ENCODE measurements at regions not wholly inside any gene's neighbourhood (a gene's known extent, or its start where the extent isn't known, plus 50 kb on each side); places are given as distances from the start of the nearest gene placed in this dataset.
"Not testable (repeated sequence)": the region's sequence is repeated elsewhere in the genome, so short reads cannot be mapped to it uniquely, and the experiment has no call there.

DNA sequence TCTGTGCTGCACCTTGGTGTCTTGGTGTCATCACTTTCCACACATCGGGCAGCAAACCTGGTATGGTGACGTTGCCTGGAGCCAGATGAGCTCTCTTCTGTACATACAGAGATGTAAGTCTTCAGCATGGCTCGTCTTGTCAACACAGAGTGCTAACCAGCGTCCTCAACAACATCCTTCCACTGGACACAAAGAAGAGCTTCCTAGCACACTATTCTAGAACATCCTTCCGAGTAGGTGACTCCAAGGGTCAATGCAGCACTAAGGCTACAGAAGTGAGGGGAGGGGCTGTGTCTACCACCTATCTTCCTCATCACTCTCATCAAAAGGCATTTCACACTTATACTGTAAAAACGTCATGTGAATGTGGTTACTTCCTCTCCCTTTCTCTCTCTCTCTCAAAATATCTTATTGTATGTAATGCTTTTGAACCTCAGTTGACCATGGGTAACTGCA is 108.1 kb upstream of the SLC1A4 start:
- Mint-ChIP-seq H3K4me3 (ENCODE audit: unreplicated experiment) (no peak overlapping the region), H3K4me1 (ENCODE audit: low read depth, unreplicated experiment) (peaks cover 7% of the 10 kb centered on the region), H3K27ac (ENCODE audit: unreplicated experiment) (no peak overlapping the region), H3K9me3 (ENCODE audit: unreplicated experiment) (peaks cover 3% of the 10 kb centered on the region), H3K36me3 (ENCODE audit: unreplicated experiment) (no peaks in the 10 kb centered on the region), H3K27me3 (ENCODE audit: unreplicated experiment) (peaks cover 4% of the 10 kb centered on the region)
- no peak for TF ChIP-seq CTCF (IDR thresholded peaks at IDR 0.05; ENCODE audit: partially characterized antibody, unreplicated experiment)
- DNase-seq, result no peak

- Mint-ChIP-seq H3K9me3 (ENCODE audit: unreplicated experiment) (peaks cover 1% of the 10 kb centered on the region), H3K4me1 (ENCODE audit: low read depth, unreplicated experiment) (no peaks in the 10 kb centered on the region), H3K36me3 (ENCODE audit: unreplicated experiment) (peaks cover 4% of the 10 kb centered on the region), H3K27ac (ENCODE audit: unreplicated experiment) (no peak overlapping the region), H3K27me3 (ENCODE audit: unreplicated experiment) (no peaks in the 10 kb centered on the region), H3K4me3 (ENCODE audit: unreplicated experiment) (no peak overlapping the region)
- no peak for DNase-seq
- TF ChIP-seq CTCF (IDR thresholded peaks at IDR 0.05; ENCODE audit: partially characterized antibody, unreplicated experiment), result no peak
These were observed 101.6 kb upstream of the SLC1A4 start for GRCh38 chr2:64887565-64887964.

- peaks cover 1% of the 10 kb centered on the region for H3K9me3 Mint-ChIP-seq (ENCODE audit: unreplicated experiment)
- H3K36me3 Mint-ChIP-seq (ENCODE audit: unreplicated experiment), result peaks cover 4% of the 10 kb centered on the region
- no peak for TF ChIP-seq CTCF (IDR thresholded peaks at IDR 0.05; ENCODE audit: partially characterized antibody, unreplicated experiment)
- H3K27ac Mint-ChIP-seq (ENCODE audit: unreplicated experiment), result no peak overlapping the region
- no peaks in the 10 kb centered on the region for H3K27me3 Mint-ChIP-seq (ENCODE audit: unreplicated experiment)
- no peak for DNase-seq
- no peaks in the 10 kb centered on the region for H3K4me1 Mint-ChIP-seq (ENCODE audit: low read depth, unreplicated experiment)
- no peak overlapping the region for H3K4me3 Mint-ChIP-seq (ENCODE audit: unreplicated experiment)
These were observed 100.4 kb upstream of the SLC1A4 start for GRCh38 chr2:64888591-64889309.

GRCh38 chr2:64889803-64890202 is 99.4 kb upstream of the SLC1A4 start:
- peaks cover 1% of the 10 kb centered on the region for H3K9me3 Mint-ChIP-seq (ENCODE audit: unreplicated experiment)
- DNase-seq, result no peak
- peaks cover 4% of the 10 kb centered on the region for H3K36me3 Mint-ChIP-seq (ENCODE audit: unreplicated experiment)
- no peak overlapping the region for H3K27ac Mint-ChIP-seq (ENCODE audit: unreplicated experiment)
- no peaks in the 10 kb centered on the region for H3K27me3 Mint-ChIP-seq (ENCODE audit: unreplicated experiment)
- no peaks in the 10 kb centered on the region for H3K4me1 Mint-ChIP-seq (ENCODE audit: low read depth, unreplicated experiment)
- H3K4me3 Mint-ChIP-seq (ENCODE audit: unreplicated experiment), result no peak overlapping the region
- TF ChIP-seq CTCF (IDR thresholded peaks at IDR 0.05; ENCODE audit: partially characterized antibody, unreplicated experiment), result no peak

DNA sequence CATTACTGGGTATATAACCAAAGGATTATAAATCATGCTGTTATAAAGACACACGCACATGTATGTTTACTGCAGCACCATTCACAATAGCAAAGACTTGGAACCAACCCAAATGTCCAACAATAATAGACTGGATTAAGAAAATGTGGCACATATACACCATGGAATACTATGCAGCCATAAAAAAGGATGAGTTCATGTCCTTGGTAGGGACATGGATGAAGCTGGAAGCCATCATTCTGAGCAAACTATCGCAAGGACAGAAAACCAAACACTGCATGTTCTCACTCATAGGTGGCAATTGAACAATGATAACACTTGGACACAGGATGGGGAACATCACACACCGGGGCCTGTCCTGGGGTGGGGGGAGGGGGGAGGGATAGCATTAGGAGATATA is 92.6 kb upstream of the SLC1A4 start:
- H3K27ac Mint-ChIP-seq (ENCODE audit: unreplicated experiment); H3K4me1 Mint-ChIP-seq (ENCODE audit: low read depth, unreplicated experiment); H3K9me3 Mint-ChIP-seq (ENCODE audit: unreplicated experiment); H3K36me3 Mint-ChIP-seq (ENCODE audit: unreplicated experiment); H3K27me3 Mint-ChIP-seq (ENCODE audit: unreplicated experiment); H3K4me3 Mint-ChIP-seq (ENCODE audit: unreplicated experiment); DNase-seq: not testable (repeated sequence)
